Anterior cingulate cortex (tissue), 58 donors: ENCODE measurements at regions not wholly inside any gene's neighbourhood (a gene's known extent, or its start where the extent isn't known, plus 50 kb on each side); places are given as distances from the start of the nearest gene placed in this dataset.

Experiments
- DNase-seq, 58 donors: peaks; one replicate each; lab custom pipeline; 2025; lab: John Stamatoyannopoulos, UW

- DNase-seq = no peak
Measured at GRCh38 chr5:158644301-158644700, 455.4 kb downstream of the EBF1 start.

- no peak for DNase-seq
Measured at GRCh38 chr5:158643840-158644239, 455.9 kb downstream of the EBF1 start.

GRCh38 chr5:158642879-158643278 lies 456.8 kb downstream of the EBF1 start:
- DNase-seq = no peak

- no peak for DNase-seq
Measured at GRCh38 chr5:158641016-158641415, 458.7 kb downstream of the EBF1 start.

- no peak for DNase-seq
Measured at GRCh38 chr5:158640593-158640980, 459.1 kb downstream of the EBF1 start.

GRCh38 chr5:158639881-158640592 lies 459.7 kb downstream of the EBF1 start:
- DNase-seq = no peak

- no peak for DNase-seq
Measured at GRCh38 chr5:158638396-158638795, 461.3 kb downstream of the EBF1 start.

- DNase-seq = no peak
Measured at GRCh38 chr5:158637039-158637438, 462.7 kb downstream of the EBF1 start.

GRCh38 chr5:158635565-158635964 lies 464.2 kb downstream of the EBF1 start:
- DNase-seq = no peak

- no peak for DNase-seq
Measured at GRCh38 chr5:158634714-158635113, 465.0 kb downstream of the EBF1 start.

- DNase-seq = no peak
Measured at GRCh38 chr5:158629591-158630312, 470.0 kb downstream of the EBF1 start.

GRCh38 chr5:158626718-158627117 lies 473.0 kb downstream of the EBF1 start:
- DNase-seq = no peak

- no peak for DNase-seq
Measured at GRCh38 chr5:158623971-158624370, 475.7 kb downstream of the EBF1 start.

- DNase-seq = no peak
Measured at GRCh38 chr5:158621391-158621790, 478.3 kb downstream of the EBF1 start.

- DNase-seq = no peak
Measured at GRCh38 chr5:158619083-158619788, 480.5 kb downstream of the EBF1 start.

GRCh38 chr5:158618256-158618655 lies 481.5 kb downstream of the EBF1 start:
- DNase-seq = no peak

GRCh38 chr5:158616707-158617106 lies 483.0 kb downstream of the EBF1 start:
- no peak for DNase-seq

- no peak for DNase-seq
Measured at GRCh38 chr5:158614951-158615350, 484.8 kb downstream of the EBF1 start.

GRCh38 chr5:158611581-158611980 lies 488.1 kb downstream of the EBF1 start:
- DNase-seq = no peak

GRCh38 chr5:158610051-158610415 lies 489.7 kb downstream of the EBF1 start:
- no peak for DNase-seq

GRCh38 chr5:158609333-158610050 lies 490.2 kb downstream of the EBF1 start:
- DNase-seq = no peak
